ENCODE measurements at regions not wholly inside any gene's neighbourhood (a gene's known extent, or its start where the extent isn't known, plus 50 kb on each side); places are given as distances from the start of the nearest gene placed in this dataset.

GRCh38 chr2:66836851-66837250 is 401.9 kb downstream of the MEIS1 start:
- H3K27ac ChIP-seq, result no peak overlapping the region
- no peak overlapping the region for H3K4me3 ChIP-seq
- no peaks in the 10 kb centered on the region for H3K9me3 ChIP-seq
- TF ChIP-seq EP300 (IDR thresholded peaks at IDR 0.05) (no peak), CTCF (IDR thresholded peaks at IDR 0.05) (no peak), POLR2A (IDR thresholded peaks at IDR 0.05) (no peak), POLR2AphosphoS5 (IDR thresholded peaks at IDR 0.05) (no peak)
- H3K4me1 ChIP-seq, result peaks cover 4% of the 10 kb centered on the region
- no peaks in the 10 kb centered on the region for H3K36me3 ChIP-seq
- H3K27me3 ChIP-seq, result no peaks in the 10 kb centered on the region
- 94% methylated on average over 1 of the region's 1 CpG for WGBS
- DNase-seq (ENCODE audit: low spot score in 2 of 2), result no peak

GRCh38 chr2:66839551-66840320 is 404.8 kb downstream of the MEIS1 start:
- H3K9me3 ChIP-seq, result no peaks in the 10 kb centered on the region
- no peak overlapping the region for H3K27ac ChIP-seq
- 54% methylated on average over 4 of the region's 4 CpGs for WGBS
- no peak for DNase-seq (ENCODE audit: low spot score in 2 of 2)
- no peaks in the 10 kb centered on the region for H3K27me3 ChIP-seq
- H3K4me1 ChIP-seq, result peaks cover 4% of the 10 kb centered on the region
- no peak overlapping the region for H3K4me3 ChIP-seq
- H3K36me3 ChIP-seq, result no peaks in the 10 kb centered on the region
- TF ChIP-seq POLR2AphosphoS5 (IDR thresholded peaks at IDR 0.05) (no peak), POLR2A (IDR thresholded peaks at IDR 0.05) (no peak), EP300 (IDR thresholded peaks at IDR 0.05) (no peak), CTCF (IDR thresholded peaks at IDR 0.05) (no peak)

- DNase-seq (ENCODE audit: low spot score in 2 of 2), result no peak
- TF ChIP-seq POLR2AphosphoS5 (IDR thresholded peaks at IDR 0.05) (no peak), EP300 (IDR thresholded peaks at IDR 0.05) (no peak), POLR2A (IDR thresholded peaks at IDR 0.05) (no peak), CTCF (IDR thresholded peaks at IDR 0.05) (no peak)
- Histone ChIP-seq H3K36me3 (no peaks in the 10 kb centered on the region), H3K9me3 (no peaks in the 10 kb centered on the region), H3K4me1 (peaks cover 4% of the 10 kb centered on the region), H3K27me3 (no peaks in the 10 kb centered on the region), H3K4me3 (no peak overlapping the region), H3K27ac (no peak overlapping the region)
- 70% methylated on average over 8 of the region's 8 CpGs for WGBS
Measured at GRCh38 chr2:66840321-66841002, 405.5 kb downstream of the MEIS1 start.

- Histone ChIP-seq H3K36me3 (no peaks in the 10 kb centered on the region), H3K27ac (no peak overlapping the region), H3K4me1 (peaks cover 4% of the 10 kb centered on the region), H3K9me3 (no peaks in the 10 kb centered on the region), H3K27me3 (no peaks in the 10 kb centered on the region), H3K4me3 (no peak overlapping the region)
- 90% methylated on average over 3 of the region's 3 CpGs for WGBS
- DNase-seq (ENCODE audit: low spot score in 2 of 2), result no peak
- TF ChIP-seq POLR2AphosphoS5 (IDR thresholded peaks at IDR 0.05) (no peak), EP300 (IDR thresholded peaks at IDR 0.05) (no peak), CTCF (IDR thresholded peaks at IDR 0.05) (no peak), POLR2A (IDR thresholded peaks at IDR 0.05) (no peak)
Measured at GRCh38 chr2:66843847-66844246, 408.9 kb downstream of the MEIS1 start.

GRCh38 chr2:66845307-66845706 is 410.4 kb downstream of the MEIS1 start:
- H3K9me3 ChIP-seq, result no peaks in the 10 kb centered on the region
- peaks cover 4% of the 10 kb centered on the region for H3K4me1 ChIP-seq
- H3K36me3 ChIP-seq, result no peaks in the 10 kb centered on the region
- H3K27ac ChIP-seq, result no peak overlapping the region
- H3K27me3 ChIP-seq, result no peaks in the 10 kb centered on the region
- WGBS, result 79% methylated on average over 2 of the region's 2 CpGs
- no peak for DNase-seq (ENCODE audit: low spot score in 2 of 2)
- TF ChIP-seq EP300 (IDR thresholded peaks at IDR 0.05) (no peak), POLR2AphosphoS5 (IDR thresholded peaks at IDR 0.05) (no peak), CTCF (IDR thresholded peaks at IDR 0.05) (no peak), POLR2A (IDR thresholded peaks at IDR 0.05) (no peak)
- H3K4me3 ChIP-seq, result no peak overlapping the region
